GM19023 (cell line): ENCODE measurements at regions not wholly inside any gene's neighbourhood (a gene's known extent, or its start where the extent isn't known, plus 50 kb on each side); places are given as distances from the start of the nearest gene placed in this dataset.
A peak's percentile ranks its signal among the peaks of the same experiment; 100 is the strongest.
"Not testable (repeated sequence)": the region's sequence is repeated elsewhere in the genome, so short reads cannot be mapped to it uniquely, and the experiment has no call there.

Source experiments
- ATAC-seq: cut with Tn5 transposase; IDR thresholded peaks from one replicate; pipeline ENCODE4 v1.9.1; 2021; ENCODE audit warnings: mild to moderate bottlenecking, moderate library complexity; ENCODE audit not compliant: unreplicated experiment

DNA sequence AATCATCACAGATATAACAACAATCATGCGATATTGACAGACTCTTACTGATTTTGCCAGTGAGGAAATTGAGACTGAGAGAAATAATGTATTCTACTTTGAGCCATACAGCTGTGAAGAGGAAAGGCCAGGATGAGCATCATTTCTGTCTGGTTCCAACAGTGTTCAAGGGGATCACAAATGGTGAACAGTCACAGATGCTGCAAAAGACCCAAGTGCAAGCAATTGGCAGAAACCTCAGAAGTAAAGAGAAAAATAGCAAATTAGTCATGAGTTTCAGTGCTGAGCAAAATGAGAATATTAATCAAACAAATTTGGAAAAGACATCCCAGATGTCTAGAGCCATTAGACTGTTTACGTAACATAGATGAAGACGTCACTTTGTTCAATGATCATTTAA, 114.1 kb downstream of the RAB38 start:
- ATAC-seq, result no peak

GRCh38 chr11:88059326-88059725, 115.9 kb downstream of the RAB38 start:
- no peak for ATAC-seq

DNA sequence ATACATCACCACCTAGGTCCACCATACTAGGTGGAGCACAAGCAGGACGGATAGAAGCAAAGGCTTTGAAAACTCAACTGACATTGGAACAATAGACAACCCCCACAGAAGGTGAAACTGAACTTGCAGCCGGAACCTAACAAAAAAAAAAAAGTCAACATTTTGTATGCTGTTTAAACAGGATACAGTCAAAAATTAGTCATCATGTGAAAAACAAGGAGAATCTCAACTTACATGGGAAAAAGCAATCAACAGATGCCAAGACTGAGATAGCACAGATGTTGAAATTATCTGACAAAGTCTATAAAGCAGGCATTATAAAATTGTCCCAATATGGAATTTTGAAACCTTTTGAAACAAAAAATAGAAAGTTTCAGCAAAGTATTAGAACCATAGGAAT, 123.8 kb downstream of the RAB38 start:
- no peak for ATAC-seq

DNA sequence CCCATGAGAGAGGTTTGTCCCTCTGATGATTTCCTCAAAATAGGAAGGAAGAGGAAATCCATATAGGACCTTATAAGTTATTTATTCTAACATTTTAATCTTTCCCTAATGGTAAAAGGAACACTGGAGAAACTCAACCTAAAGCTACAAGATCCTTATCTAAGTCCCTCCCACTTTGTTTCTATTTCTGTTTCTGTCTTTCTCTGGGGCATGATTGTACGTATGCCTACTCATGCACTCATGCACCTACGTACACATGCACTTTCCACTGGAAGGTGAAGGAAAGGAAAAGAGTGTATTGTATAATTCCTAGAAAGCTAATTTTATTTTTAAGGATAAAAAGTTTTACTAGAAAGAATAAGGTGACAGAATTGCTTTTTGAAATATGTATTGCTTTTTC, 125.0 kb downstream of the RAB38 start:
- ATAC-seq, result no peak

- not testable (repeated sequence) for ATAC-seq
Measured at GRCh38 chr11:88045288-88045687, 130.0 kb downstream of the RAB38 start.

- not testable (repeated sequence) for ATAC-seq
Measured at GRCh38 chr11:88044658-88045057, 130.6 kb downstream of the RAB38 start.

DNA sequence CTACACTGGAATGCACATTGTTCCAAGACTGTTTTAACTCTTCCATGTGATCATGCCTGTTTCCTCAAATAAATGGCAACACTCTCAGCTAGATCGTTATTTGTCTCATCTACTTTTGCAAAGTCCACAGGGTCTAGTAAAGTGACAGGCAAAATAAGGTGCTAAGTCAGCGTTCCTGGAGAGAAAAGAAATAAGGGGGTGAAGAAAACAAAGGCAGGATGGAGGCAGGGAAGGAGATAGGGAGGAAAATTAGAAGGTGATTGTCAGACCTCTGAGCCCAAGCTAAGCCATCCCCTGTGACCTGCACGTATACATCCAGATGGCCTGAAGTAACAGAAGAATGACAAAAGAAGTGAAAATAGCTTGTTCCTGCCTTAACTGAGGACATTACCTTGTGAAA, 132.1 kb downstream of the RAB38 start:
- ATAC-seq, result no peak

GRCh38 chr11:88042647-88043046, 132.6 kb downstream of the RAB38 start:
- no peak for ATAC-seq

DNA sequence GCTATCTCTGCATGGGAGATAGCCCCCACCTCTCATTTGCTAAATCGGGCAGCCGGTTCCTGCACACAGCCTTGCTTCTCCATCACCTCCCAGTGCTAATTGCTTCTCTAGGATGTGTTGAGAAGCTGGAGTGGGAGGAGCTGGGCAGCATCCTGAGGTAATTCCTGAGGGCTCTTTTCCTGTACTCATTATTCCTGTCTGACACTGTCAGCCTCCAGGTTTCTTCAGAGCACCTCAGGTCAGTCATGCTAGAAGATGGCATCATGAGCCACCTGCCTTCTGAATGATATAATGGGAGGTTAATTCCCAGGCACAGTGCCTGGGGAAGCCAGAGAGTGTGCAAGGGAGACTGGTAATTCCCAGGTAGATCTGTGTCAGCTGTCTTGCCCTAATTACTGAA, 133.0 kb downstream of the RAB38 start:
- ATAC-seq, result no peak

DNA sequence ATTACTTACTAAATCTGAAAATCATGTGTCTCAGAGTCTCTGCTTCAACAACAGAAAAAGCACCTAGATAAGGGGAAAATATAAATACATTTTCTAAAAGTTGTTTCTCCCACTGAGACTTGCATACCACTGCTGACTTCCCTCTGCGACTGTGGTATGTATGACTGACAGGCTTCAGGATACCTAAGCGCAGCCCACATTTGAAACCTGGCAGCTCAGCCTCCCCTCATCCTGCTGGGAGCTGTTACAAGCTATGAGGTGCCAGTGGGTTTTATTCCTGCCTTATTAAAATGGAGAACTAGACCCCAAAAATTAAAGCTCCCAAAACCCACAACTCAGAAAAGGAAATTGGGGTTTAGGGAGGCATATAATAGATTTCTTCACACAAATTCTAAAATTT, 133.6 kb downstream of the RAB38 start:
- no peak for ATAC-seq

DNA sequence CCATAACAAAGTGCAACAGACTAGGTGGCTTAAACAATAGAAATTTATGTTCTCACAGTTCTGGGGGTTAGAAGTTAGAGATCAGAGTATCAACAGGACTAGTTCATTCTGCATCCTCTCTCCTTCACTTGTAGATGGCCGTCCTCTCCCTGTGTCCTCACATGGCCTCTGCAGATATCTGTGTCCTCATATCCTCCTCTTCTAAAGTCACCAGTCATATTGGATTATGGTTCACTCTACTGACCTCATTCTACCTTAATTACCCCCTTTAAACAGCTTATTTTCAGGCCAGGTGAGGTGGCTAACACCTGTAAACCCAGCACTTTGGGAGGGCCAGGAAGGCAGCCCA, 135.1 kb downstream of the RAB38 start:
- no peak for ATAC-seq

DNA sequence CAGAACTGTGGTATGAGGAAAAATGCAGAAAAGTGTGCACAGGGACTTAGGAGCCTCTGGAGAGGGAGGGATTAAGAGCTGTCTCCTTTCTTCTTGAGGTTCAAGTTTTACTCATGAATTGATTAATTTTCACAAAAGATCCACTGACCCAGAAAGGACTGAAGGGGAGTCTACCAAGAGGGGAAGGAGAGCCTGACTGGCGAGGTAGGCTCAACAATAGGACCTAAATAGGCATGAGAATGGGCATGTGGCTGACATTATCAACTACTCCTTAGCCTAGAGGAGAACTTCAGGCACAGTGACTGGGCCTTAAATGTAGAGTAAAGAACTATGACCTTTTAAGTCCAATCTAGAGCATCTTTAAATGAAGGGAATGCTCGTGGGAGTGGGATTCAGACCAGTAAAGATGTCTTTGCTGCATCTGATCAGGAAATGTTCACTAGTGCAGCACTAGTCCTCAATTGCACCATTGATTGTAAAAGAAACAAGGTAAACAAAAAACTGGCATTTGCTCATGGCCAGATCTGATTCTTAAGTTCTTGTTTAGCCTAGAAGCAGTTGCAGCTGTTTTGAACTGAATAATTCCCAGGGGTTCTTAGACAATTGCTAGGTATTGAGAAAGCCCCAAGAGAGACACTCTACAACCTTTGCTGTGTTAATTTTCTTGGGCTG, 135.6 kb downstream of the RAB38 start:
- ATAC-seq, result no peak

GRCh38 chr11:88038063-88038462, 137.2 kb downstream of the RAB38 start:
- no peak for ATAC-seq

DNA sequence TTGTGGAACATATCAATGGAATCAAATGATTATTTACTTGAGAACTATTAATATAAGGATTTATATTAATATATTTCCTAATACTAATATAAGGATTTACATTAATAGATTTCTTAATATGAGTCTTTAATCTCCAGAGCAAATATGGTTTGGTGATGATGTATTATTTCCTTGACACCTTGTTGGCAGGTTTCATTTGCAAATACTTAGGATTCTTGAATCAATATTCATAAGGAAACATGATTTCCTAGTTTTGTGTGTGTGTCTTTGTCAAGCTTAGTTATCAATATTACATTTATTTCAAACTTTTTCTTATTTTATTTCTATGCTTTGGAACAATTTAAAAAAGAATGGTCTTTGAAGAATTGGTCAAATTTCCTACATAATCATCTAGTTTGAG, 138.5 kb downstream of the RAB38 start:
- ATAC-seq, result no peak

DNA sequence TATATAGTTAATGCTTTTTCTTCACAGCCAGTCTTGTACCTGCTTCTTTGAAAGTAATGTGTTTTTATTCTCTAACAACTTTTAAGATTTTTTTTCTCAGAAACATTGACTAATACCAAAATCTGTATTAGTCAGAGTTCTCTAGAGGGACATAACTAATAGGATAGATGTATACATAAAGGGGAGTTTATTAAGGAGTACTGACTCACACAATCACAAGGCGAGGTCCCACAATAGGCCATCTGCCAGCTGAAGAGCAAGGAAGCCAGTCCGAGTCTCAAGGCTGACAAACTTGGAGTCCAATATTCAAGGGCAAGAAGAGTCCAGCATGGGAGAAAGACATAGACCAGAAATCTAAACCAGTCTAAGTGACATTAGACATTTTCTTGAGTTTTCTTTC, 140.0 kb downstream of the RAB38 start:
- no peak for ATAC-seq

GRCh38 chr11:88017666-88018065, 157.6 kb downstream of the RAB38 start:
- no peak for ATAC-seq

- ATAC-seq, result peak; percentile 81
Measured at GRCh38 chr11:88016392-88017170, 158.7 kb downstream of the RAB38 start.

DNA sequence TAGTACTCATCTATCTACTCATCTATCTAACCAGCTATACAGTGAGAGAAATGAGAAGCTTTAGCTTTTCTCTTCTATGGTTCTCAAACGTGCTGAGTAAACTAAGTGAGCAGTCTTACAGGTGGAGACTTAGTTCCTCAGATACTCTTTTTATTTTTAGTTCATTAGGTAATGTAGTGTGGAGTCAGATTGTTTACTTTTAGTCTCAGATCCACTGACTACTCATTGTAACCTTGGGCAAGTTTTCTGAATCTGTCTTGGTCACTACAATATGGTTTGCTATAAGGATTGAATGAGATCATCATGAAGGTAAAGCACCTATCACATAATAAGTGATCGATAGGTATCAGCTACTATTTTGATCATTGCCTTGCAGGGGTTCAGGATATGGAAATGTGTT, 160.1 kb downstream of the RAB38 start:
- no peak for ATAC-seq

DNA sequence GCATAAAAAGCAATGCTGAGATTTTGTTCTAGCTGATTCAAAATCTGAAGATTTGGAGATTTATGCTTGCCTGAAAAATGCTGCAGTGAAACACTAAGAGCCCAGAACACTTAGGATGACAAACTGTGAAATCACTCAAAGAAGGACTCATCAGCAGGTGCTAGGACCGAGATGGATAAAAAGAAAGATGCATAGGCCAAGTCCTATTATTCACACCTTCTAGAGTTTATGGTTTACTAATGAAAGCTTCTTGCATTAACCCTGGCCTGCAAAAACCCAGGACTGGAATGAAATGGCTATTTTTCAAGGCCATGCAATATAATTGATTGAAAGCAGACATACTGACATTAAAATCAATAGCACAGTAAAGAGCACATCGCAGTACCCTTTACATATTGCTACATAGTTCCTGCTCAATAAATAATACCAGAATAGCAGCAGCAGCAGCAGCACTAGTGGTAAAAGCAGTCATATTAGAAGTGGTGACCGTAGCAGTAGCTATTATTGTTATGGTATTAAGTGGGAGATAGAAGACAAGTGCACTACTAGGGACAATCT, 161.7 kb downstream of the RAB38 start:
- no peak for ATAC-seq

DNA sequence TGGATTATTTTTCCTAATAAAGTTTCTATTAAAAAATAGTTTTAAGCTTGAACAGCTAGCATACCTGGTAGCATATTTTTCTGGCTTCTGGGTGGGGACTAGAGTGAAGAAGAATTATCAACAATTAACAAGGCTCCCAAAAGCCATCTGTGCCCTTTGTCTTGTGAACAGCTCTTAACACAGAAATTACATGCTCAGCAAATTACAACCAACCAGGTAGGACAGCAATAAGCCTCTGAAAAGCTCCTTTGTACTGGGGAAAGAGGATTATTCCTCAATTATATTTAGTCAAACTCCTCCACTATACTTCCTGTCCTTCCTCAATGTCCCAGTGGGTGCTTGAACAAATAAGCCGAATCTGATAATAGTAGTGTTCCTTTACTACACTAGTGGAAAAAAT, 162.8 kb downstream of the RAB38 start:
- ATAC-seq, result no peak

GRCh38 chr11:87976009-87976408, 199.2 kb downstream of the RAB38 start:
- ATAC-seq, result no peak

- no peak for ATAC-seq
Measured at GRCh38 chr11:87974797-87975196, 200.4 kb downstream of the RAB38 start.
